ENCODE measurements at regions not wholly inside any gene's neighbourhood (a gene's known extent, or its start where the extent isn't known, plus 50 kb on each side); places are given as distances from the start of the nearest gene placed in this dataset.

GRCh38 chr13:55602784-55603183 lies 1537.9 kb upstream of the PRR20A start:
- TF ChIP-seq POLR2A (IDR thresholded peaks at IDR 0.05) (no peak), CTCF (IDR thresholded peaks at IDR 0.05) (no peak)
